HG03378 (cell line): ENCODE measurements at regions not wholly inside any gene's neighbourhood (a gene's known extent, or its start where the extent isn't known, plus 50 kb on each side); places are given as distances from the start of the nearest gene placed in this dataset.

Experiments used
- ATAC-seq: cut with Tn5 transposase; IDR thresholded peaks from one replicate; pipeline ENCODE4 v1.9.1; 2021; ENCODE audit warnings: mild to moderate bottlenecking, moderate library complexity; ENCODE audit not compliant: unreplicated experiment

- no peak for ATAC-seq
Observed at GRCh38 chr10:121217331-121217730, 366.2 kb downstream of the WDR11 start.

- ATAC-seq = no peak
Observed at GRCh38 chr10:121221072-121221471, 369.9 kb downstream of the WDR11 start.

DNA sequence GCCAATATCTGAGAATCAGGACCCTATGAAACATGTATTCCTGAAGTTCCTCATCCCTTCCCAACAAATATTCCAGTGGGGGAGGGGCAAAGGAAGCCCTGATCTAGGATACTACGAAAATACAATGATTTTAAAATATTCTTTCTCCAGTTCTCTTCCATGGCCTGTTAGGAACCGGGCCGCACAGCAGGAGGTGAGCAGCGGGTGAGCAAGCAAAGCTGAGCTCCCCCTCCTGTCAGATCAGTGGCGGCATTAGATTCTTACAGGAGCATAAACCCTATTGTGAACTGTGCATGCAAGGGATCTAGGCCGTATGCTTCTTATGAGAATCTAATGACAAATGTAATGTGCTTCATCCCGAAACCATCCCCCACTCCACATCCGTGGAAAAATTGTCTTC lies 370.8 kb downstream of the WDR11 start:
- no peak for ATAC-seq

DNA sequence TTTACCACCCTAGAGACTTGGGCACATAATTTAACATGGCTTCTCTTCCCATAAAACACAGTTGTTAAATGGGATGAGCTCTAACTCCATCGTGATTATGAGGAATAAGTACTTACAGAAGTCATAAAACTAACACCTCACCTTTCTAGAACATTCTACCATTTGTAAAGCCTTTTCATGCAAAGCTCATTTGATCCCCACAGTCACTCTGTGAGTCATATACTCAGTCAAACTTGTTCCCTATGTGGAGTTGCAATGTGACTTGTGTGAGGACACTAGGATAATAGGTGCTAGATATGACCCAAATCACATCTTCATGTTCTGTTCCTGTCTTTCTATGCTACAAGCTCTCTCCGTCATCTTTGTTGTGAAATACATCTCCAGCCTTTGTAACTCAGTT lies 371.7 kb downstream of the WDR11 start:
- ATAC-seq = no peak

DNA sequence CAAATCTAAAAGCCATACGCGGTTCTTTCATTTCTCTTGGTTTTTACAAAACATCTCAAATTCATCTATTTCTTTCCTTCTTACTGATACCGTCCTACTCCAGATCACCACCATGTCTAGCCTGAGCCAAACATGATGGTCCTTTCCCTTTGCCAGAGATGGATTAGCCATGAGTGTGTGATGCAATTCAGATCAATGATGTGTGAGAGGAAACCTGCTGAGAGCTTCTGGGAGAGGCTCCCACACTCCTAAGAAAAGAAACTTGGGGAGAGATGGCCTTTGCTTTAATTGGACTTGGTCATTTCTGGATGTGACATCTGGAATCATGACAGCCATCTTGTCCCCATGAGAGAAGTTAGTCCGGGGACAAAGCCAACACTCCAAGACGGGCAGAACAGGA lies 367.2 kb downstream of the FGFR2 start:
- ATAC-seq = no peak

DNA sequence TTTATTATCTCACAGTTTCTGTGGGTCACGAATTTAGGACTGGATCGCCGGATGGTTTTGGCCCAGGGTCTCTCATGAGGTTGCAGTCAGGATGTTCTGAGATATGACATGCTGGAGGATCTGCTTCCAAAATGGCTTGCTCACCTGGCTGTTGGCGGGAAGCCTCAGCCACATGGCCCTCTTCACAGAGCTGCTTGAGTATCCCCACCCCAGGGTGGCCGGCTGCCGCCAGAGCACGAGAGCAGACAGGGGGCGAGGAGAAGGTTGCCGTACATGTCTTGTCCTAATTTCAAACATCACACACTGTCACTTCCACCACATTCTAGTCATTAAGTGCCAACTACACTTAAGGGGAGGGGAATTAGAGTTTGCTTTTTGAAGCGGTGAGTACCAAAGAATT lies 365.8 kb downstream of the FGFR2 start:
- no peak for ATAC-seq

DNA sequence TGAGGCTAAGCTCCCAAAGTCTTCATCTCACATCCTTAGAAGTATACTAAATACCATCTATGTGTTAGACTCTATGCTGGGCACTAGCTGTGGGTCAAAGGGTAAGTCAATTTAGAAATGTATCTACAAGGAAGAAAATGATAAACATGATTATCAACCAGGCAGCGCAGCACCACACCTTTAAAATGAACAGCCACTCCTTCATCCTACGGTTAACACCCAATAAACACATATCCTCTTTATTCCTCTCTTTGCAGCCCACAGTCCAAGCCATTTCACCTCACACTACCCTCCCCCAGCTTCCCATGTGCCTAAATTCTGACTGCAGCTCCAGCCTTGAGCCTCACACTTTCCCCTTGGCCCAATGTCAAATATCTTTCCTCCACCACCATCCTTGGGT lies 362.6 kb downstream of the FGFR2 start:
- no peak for ATAC-seq

GRCh38 chr10:121236621-121237020 lies 361.6 kb downstream of the FGFR2 start:
- ATAC-seq = no peak

GRCh38 chr10:121237718-121238117 lies 360.5 kb downstream of the FGFR2 start:
- ATAC-seq = no peak

- ATAC-seq = no peak
Observed at GRCh38 chr10:121240011-121240410, 358.2 kb downstream of the FGFR2 start.

- ATAC-seq = no peak
Observed at GRCh38 chr10:121240556-121240955, 357.7 kb downstream of the FGFR2 start.

- ATAC-seq = no peak
Observed at GRCh38 chr10:121241337-121241736, 356.9 kb downstream of the FGFR2 start.

GRCh38 chr10:121242741-121243608 lies 355.3 kb downstream of the FGFR2 start:
- no peak for ATAC-seq

DNA sequence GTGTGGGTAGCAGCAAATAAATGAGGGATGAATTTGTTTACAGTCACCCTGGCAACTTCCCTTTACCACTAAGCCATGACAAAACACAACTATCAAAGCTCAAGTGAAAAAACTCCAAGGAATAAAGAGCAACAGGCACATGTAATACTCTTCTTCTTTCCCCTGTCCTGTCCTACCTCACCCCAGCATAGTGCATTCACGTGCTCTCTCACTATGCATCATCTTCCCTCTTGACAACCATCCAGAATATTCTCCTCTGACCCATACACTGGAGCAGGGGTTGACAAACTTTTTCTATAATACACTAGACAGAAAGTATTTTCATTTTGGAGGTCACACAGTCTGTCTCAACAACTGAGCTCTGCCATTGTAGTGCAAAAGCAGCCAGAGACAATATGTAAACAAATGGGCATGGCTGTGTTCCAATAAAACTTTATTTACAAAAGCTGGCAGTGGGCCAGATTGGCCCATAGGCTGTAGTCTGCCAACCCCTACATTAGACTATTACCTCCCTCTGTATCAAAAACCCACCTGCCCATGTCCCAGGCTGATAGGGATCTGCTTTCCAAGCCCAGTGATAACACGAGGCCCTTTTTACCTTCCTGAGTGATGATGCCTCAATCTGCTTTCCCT lies 354.5 kb downstream of the FGFR2 start:
- ATAC-seq = no peak

GRCh38 chr10:121244818-121245217 lies 353.4 kb downstream of the FGFR2 start:
- ATAC-seq = no peak

- ATAC-seq = no peak
Observed at GRCh38 chr10:121245754-121246153, 352.5 kb downstream of the FGFR2 start.

GRCh38 chr10:121248266-121248665 lies 350.0 kb downstream of the FGFR2 start:
- ATAC-seq = no peak

DNA sequence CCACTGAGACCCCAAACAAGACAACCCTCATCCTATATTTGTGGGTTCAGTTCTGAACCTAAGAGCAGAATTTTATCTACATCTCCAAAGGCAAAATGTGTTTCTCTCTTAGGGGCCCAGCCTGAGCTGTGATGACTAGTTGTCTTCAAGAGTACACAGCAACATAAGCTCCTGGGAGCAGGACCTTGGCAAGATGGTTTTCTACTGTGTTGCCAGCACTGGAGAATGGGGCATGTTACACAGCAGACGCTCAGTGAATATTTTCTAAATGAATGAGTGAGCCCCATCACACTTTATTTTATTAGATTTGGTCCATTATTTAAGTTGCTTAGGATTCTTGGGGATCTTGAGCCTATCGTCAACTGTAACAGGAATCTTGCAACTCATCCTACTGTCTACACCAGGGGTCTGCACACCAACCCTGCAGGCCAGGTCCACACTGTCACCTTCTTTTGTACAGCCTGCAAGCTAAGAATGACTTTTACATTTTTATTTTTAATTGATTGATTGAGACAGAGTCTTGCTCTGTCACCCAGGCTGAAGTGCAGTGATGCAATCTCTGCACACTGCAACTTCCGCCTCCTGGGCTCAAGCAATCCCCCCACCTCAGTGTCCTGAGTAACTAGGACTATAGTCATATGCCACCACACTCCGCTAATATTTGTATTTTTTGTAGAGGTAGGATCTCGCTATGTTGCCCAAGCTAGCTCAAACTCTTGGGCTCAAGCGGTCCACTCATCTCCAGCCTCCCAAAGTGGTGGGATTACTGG lies 347.1 kb downstream of the FGFR2 start:
- ATAC-seq = no peak

- no peak for ATAC-seq
Observed at GRCh38 chr10:121252756-121253155, 345.5 kb downstream of the FGFR2 start.

DNA sequence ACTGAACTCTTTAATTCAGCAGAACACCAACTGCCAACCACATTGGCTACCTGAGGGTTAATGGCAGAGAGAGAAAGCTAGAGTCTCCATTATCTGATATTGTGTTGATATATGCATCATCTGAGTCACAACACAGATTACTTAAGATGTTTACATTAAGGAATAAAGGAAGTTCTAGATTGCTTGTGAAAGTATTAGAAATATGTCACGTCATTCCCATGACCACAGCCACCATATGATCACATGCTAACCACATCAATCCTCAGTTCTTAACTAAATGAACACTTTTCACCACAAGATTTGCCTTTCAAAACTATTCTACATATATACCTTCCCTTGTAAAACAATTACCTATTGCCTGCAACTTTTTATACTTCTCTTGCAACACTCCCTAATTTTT lies 337.9 kb downstream of the FGFR2 start:
- no peak for ATAC-seq

DNA sequence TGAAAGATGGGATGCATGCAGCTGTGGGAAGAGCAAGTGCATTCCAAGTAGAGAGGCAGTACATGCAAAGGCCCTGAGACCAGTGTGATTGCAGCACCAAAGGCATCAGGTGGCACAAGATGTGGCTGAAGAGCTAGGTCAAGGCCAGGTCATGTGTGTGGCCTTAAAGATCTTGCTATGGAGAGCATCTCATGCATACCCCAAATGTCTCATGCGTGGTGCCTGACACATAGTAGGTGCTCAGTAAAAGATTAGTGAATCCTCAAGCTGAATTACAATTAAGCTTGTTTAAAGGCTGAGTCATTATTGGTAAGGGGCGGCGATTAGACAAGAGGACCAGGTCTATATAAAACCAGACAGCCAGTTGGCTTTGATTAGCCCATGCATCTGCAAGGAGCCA lies 336.6 kb downstream of the FGFR2 start:
- ATAC-seq = no peak
